Esophagus squamous epithelium (tissue), 5 donors: ENCODE measurements at regions not wholly inside any gene's neighbourhood (a gene's known extent, or its start where the extent isn't known, plus 50 kb on each side); places are given as distances from the start of the nearest gene placed in this dataset.

Experiments used
- DNase-seq: peaks from one replicate; lab custom pipeline; 2025; lab: John Stamatoyannopoulos, UW
- H3K27ac ChIP-seq, 4 donors: fragments of 200-600 bp; sonication (generic); one replicate each; pipeline ENCODE4 v1.5.1; 2016 to 2019; ENCODE audit warnings: mild to moderate bottlenecking in 1 of 4
- H3K27me3 ChIP-seq, 4 donors: fragments of 200-600 bp; sonication (generic); 1 replicate in 3 of 4; 2 replicates in 1 of 4; pipeline versions ENCODE4 v1.5.1 to v1.6.0; 2017 to 2021; ENCODE audit warnings: antibody characterized with exemption in 1 of 4
- H3K36me3 ChIP-seq, 3 donors: fragments of 200-600 bp; sonication (generic); one replicate each; pipeline ENCODE4 v1.5.1; 2016 to 2019
- H3K4me1 ChIP-seq, 3 donors: fragments of 200-600 bp; sonication (generic); one replicate each; pipeline ENCODE4 v1.5.1; 2017 to 2019
- H3K4me3 ChIP-seq, 4 donors: fragments of 200-600 bp; sonication (generic); 1 replicate in 3 of 4; 2 replicates in 1 of 4; pipeline ENCODE4 v1.5.1; 2016 to 2019; ENCODE audit warnings: mild to moderate bottlenecking in 2 of 4, moderate library complexity in 1 of 4
- H3K9me3 ChIP-seq, 3 donors: fragments of 200-600 bp; sonication (generic); one replicate each; pipeline ENCODE4 v1.5.1; 2016 to 2019
- POLR2A ChIP-seq, 4 donors: fragments of 450-650 bp; IDR thresholded peaks; one replicate each; pipeline ENCODE4 v1.6.1; 2017; ENCODE audit warnings: antibody characterized with exemption in 4 of 4, mild to moderate bottlenecking in 4 of 4, moderate library complexity in 3 of 4
- WGBS, 2 donors: methylation state at CpG; one replicate each; pipeline ENCODE4 v1.1.5; 2018; 5-methylcytosine and 5-hydroxymethylcytosine counted together
- intact Hi-C: fragments of 100-400 bp; cut with DNase I; formaldehyde crosslinking; loops from one replicate; pipeline ENCODE4 v1.15.0; 2022
- TF ChIP-seq, protein P1 (sequence below), 6 experiments: fragments of 450-650 bp in 4 of 6; fragments of 200-600 bp in 2 of 6; sonication (generic) in 2 of 6; IDR thresholded peaks; one replicate each; pipeline ENCODE4 v1.5.1; 2016 to 2019; ENCODE audit warnings: antibody characterized with exemption in 6 of 6, mild to moderate bottlenecking in 4 of 6, moderate library complexity in 4 of 6
- donor health status: DM: yes; HTN: yes; CAD: no.

GRCh38 chr10:2670864-2671263 lies 396.5 kb upstream of the PFKP start:
- H3K4me3 ChIP-seq, result no peak overlapping the region
- H3K4me1 ChIP-seq, result no peaks in the 10 kb centered on the region
- intact Hi-C loops, result no loop called here
- H3K27ac ChIP-seq, result no peak overlapping the region
- DNase-seq, result no peak
- no peaks in the 10 kb centered on the region for H3K27me3 ChIP-seq
- TF ChIP-seq POLR2A (IDR thresholded peaks at IDR 0.05), result no peak
- TF ChIP-seq, protein P1, sequence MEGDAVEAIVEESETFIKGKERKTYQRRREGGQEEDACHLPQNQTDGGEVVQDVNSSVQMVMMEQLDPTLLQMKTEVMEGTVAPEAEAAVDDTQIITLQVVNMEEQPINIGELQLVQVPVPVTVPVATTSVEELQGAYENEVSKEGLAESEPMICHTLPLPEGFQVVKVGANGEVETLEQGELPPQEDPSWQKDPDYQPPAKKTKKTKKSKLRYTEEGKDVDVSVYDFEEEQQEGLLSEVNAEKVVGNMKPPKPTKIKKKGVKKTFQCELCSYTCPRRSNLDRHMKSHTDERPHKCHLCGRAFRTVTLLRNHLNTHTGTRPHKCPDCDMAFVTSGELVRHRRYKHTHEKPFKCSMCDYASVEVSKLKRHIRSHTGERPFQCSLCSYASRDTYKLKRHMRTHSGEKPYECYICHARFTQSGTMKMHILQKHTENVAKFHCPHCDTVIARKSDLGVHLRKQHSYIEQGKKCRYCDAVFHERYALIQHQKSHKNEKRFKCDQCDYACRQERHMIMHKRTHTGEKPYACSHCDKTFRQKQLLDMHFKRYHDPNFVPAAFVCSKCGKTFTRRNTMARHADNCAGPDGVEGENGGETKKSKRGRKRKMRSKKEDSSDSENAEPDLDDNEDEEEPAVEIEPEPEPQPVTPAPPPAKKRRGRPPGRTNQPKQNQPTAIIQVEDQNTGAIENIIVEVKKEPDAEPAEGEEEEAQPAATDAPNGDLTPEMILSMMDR (IDR thresholded peaks at IDR 0.05), result no peak
- H3K9me3 ChIP-seq, result no peaks in the 10 kb centered on the region
- no peaks in the 10 kb centered on the region for H3K36me3 ChIP-seq
- 85 to 90% methylated on average over 6 to 7 of the region's 7 CpGs for WGBS, 2 donors

- H3K36me3 ChIP-seq, result no peaks in the 10 kb centered on the region
- no peak overlapping the region for H3K27ac ChIP-seq
- intact Hi-C loops, result no loop called here
- H3K4me3 ChIP-seq, result no peak overlapping the region
- DNase-seq, result no peak
- H3K27me3 ChIP-seq, result no peaks in the 10 kb centered on the region
- peaks cover 0 to 5% (median 0%) of the 10 kb centered on the region in 3 donors for H3K9me3 ChIP-seq
- H3K4me1 ChIP-seq, result no peaks in the 10 kb centered on the region
- TF ChIP-seq, protein P1 (IDR thresholded peaks at IDR 0.05), result no peak
- TF ChIP-seq POLR2A (IDR thresholded peaks at IDR 0.05), result no peak
These were observed 401.6 kb upstream of the PFKP start for GRCh38 chr10:2665772-2666171.

DNA sequence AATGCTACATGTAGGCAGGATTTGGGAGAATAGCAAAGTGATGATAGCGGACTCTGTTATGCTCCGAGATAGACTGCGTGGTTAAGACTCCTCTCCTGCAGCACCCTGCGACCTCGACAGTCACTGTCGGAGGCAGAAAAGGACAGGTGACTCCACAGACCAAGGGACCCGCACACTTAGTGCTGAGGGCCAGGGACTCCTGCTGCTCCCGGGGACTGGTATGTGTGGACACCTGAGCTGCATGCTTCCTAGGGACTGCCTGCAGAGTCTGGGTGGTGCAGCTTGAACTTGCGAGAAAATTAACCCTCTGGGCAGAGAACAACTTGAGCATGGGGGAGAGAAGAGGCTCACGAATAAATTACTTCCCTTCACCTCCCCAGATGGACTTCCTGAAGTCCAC lies 407.1 kb upstream of the PFKP start:
- Histone ChIP-seq H3K36me3 (no peaks in the 10 kb centered on the region), H3K4me1 (no peaks in the 10 kb centered on the region), H3K27ac (no peak overlapping the region), H3K4me3 (no peak overlapping the region), H3K27me3 (peaks cover 0 to 10% (median 0%) of the 10 kb centered on the region in 4 donors), H3K9me3 (peaks cover 0 to 5% (median 0%) of the 10 kb centered on the region in 3 donors)
- no peak for DNase-seq
- TF ChIP-seq, protein P1 (IDR thresholded peaks at IDR 0.05), result no peak
- TF ChIP-seq POLR2A (IDR thresholded peaks at IDR 0.05), result no peak
- intact Hi-C loops, result no loop called here
- WGBS, 2 donors, result 68 to 71% methylated on average over 9 to 10 of the region's 10 CpGs

DNA sequence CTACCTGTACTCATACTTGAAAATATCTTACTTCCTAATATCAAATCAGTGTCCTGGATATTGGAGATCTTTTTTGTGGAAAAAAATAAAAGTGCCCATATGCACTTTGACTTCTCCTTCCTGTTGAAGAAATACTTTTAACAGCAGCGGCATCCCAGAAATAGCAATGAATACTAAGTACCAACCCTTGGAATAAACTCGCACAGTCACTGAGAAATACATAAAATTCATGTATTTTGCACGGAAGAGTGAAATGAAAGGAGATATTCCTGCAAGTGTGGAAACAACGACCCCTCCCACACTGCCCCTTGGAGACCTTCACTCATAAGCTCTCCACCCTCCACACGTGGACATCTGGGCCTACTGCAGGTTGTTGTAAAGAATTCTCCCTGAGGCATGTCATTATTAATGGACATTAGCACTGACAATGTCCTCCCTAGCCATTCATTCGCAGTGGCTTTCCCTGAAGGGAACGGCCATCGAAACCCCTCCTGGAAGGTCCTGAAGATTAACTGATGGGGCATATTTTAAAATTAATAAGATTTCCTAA lies 407.6 kb upstream of the PFKP start:
- intact Hi-C loops, result no loop called here
- WGBS, 2 donors, result 61 to 77% methylated on average over 5 to 8 of the region's 8 CpGs
- DNase-seq, result no peak
- Histone ChIP-seq H3K27me3 (peaks cover 0 to 10% (median 0%) of the 10 kb centered on the region in 4 donors), H3K9me3 (peaks cover 0 to 2% (median 0%) of the 10 kb centered on the region in 3 donors), H3K27ac (no peak overlapping the region), H3K4me1 (no peaks in the 10 kb centered on the region), H3K4me3 (no peak overlapping the region), H3K36me3 (no peaks in the 10 kb centered on the region)
- TF ChIP-seq POLR2A (IDR thresholded peaks at IDR 0.05), result no peak
- TF ChIP-seq, protein P1 (IDR thresholded peaks at IDR 0.05), result no peak

DNA sequence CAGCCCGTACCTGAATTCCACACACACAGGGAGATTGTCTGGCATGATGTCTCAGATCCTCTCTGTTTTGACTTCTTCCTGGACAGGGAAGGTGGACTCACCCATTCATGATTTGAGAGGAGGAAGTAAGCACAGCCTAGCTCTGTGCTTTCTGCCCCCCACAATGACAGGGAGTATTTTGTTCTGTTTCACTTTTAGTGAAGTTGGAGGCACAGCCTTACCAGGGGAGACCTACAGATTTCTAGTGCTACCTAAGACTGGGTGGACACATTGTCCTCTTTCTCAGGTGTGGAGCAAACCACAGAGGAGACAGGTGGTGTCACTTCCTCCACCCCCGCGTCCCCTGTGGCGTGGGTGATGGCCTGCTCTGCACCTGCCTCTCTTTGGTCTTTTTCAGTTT lies 408.6 kb upstream of the PFKP start:
- Histone ChIP-seq H3K36me3 (no peaks in the 10 kb centered on the region), H3K27ac (no peak overlapping the region), H3K4me3 (no peak overlapping the region), H3K4me1 (no peaks in the 10 kb centered on the region), H3K9me3 (no peaks in the 10 kb centered on the region), H3K27me3 (peaks cover 0 to 10% (median 0%) of the 10 kb centered on the region in 4 donors)
- 53 to 71% methylated on average over 4 of the region's 4 CpGs for WGBS, 2 donors
- DNase-seq, result no peak
- intact Hi-C loops, result no loop called here
- TF ChIP-seq, protein P1 (IDR thresholded peaks at IDR 0.05), result no peak
- TF ChIP-seq POLR2A (IDR thresholded peaks at IDR 0.05), result no peak
